ACC112 (cell line): ENCODE measurements at regions not wholly inside any gene's neighbourhood (a gene's known extent, or its start where the extent isn't known, plus 50 kb on each side); places are given as distances from the start of the nearest gene placed in this dataset.
"Not testable (repeated sequence)": the region's sequence is repeated elsewhere in the genome, so short reads cannot be mapped to it uniquely, and the experiment has no call there.

ENCODE experiments used
- H2AFZ ChIP-seq: fragments of 200-600 bp; sonication (generic); one replicate; pipeline ENCODE4 v1.6.0; 2017; ENCODE audit warnings: antibody characterized with exemption, low read length; ENCODE audit not compliant: unreplicated experiment
- H3K27ac ChIP-seq: fragments of 200-600 bp; sonication (generic); 2 replicates; pipeline ENCODE4 v1.5.1; 2014; ENCODE audit warnings: low read depth, mild to moderate bottlenecking, antibody characterized with exemption, low read length, moderate library complexity
- H3K27me3 ChIP-seq: fragments of 200-600 bp; sonication (generic); 2 replicates; pipeline ENCODE4 v1.6.1; 2014; ENCODE audit warnings: mild to moderate bottlenecking, antibody characterized with exemption, low read length, moderate library complexity, mixed read lengths; ENCODE audit not compliant: insufficient read depth
- H3K36me3 ChIP-seq: fragments of 200-600 bp; sonication (generic); 2 replicates; pipeline ENCODE4 v1.6.1; 2016; ENCODE audit warnings: mild to moderate bottlenecking, antibody characterized with exemption, low read length, moderate library complexity, mixed read lengths; ENCODE audit not compliant: insufficient read depth
- H3K4me1 ChIP-seq: fragments of 200-600 bp; sonication (generic); one replicate; pipeline ENCODE4 v1.6.1; 2016; ENCODE audit warnings: low read length, mixed read lengths; ENCODE audit not compliant: insufficient read depth, unreplicated experiment, control insufficient read depth
- H3K4me3 ChIP-seq: fragments of 200-600 bp; sonication (generic); 2 replicates; pipeline ENCODE4 v1.5.1; 2014; ENCODE audit warnings: mild to moderate bottlenecking, low read depth, low read length
- H3K79me2 ChIP-seq: fragments of 200-600 bp; sonication (generic); one replicate; pipeline ENCODE4 v1.6.0; 2016; ENCODE audit warnings: low read length; ENCODE audit not compliant: control insufficient read depth, unreplicated experiment, insufficient read depth

GRCh38 chr21:14903172-14903865, 161.5 kb downstream of the NRIP1 start:
- Histone ChIP-seq H3K79me2 (no peaks in the 10 kb centered on the region), H3K4me1 (peaks cover 22% of the 10 kb centered on the region), H3K4me3 (no peak overlapping the region), H3K27me3 (no peaks in the 10 kb centered on the region), H2AFZ (no peak overlapping the region), H3K36me3 (no peaks in the 10 kb centered on the region), H3K27ac (no peak overlapping the region)

GRCh38 chr21:14901482-14901958, 163.3 kb downstream of the NRIP1 start:
- no peak overlapping the region for H3K27ac ChIP-seq
- H3K27me3 ChIP-seq, result no peaks in the 10 kb centered on the region
- no peaks in the 10 kb centered on the region for H3K36me3 ChIP-seq

GRCh38 chr21:14900611-14901010, 164.2 kb downstream of the NRIP1 start:
- Histone ChIP-seq H3K27ac (peak overlapping the region; percentile 56), H2AFZ (peak overlapping the region; percentile 54), H3K4me3 (peak overlapping the region; percentile 13; the same call in 1 of the 2 replicates), H3K4me1 (peaks cover 22% of the 10 kb centered on the region), H3K36me3 (no peaks in the 10 kb centered on the region), H3K79me2 (no peaks in the 10 kb centered on the region), H3K27me3 (no peaks in the 10 kb centered on the region)

More at GRCh38 chr21:14901482-14901958, 163.3 kb downstream of the NRIP1 start:
- Histone ChIP-seq H3K4me3 (no peak overlapping the region), H2AFZ (no peak overlapping the region), H3K79me2 (no peaks in the 10 kb centered on the region), H3K4me1 (peaks cover 22% of the 10 kb centered on the region)

GRCh38 chr21:14900058-14900457, 164.7 kb downstream of the NRIP1 start:
- peak overlapping the region; percentile 13; the same call in 1 of the 2 replicates for H3K4me3 ChIP-seq
- H3K36me3 ChIP-seq, result no peaks in the 10 kb centered on the region
- peak overlapping the region; percentile 54 for H2AFZ ChIP-seq
- peaks cover 22% of the 10 kb centered on the region for H3K4me1 ChIP-seq
- no peaks in the 10 kb centered on the region for H3K27me3 ChIP-seq
- peak overlapping the region; percentile 56 for H3K27ac ChIP-seq
- H3K79me2 ChIP-seq, result no peaks in the 10 kb centered on the region

- no peaks in the 10 kb centered on the region for H3K27me3 ChIP-seq
- no peaks in the 10 kb centered on the region for H3K79me2 ChIP-seq
- H2AFZ ChIP-seq, result no peak overlapping the region
- no peak overlapping the region for H3K4me3 ChIP-seq
- peaks cover 11% of the 10 kb centered on the region for H3K4me1 ChIP-seq
- H3K36me3 ChIP-seq, result no peaks in the 10 kb centered on the region
- H3K27ac ChIP-seq, result no peak overlapping the region
Observed at GRCh38 chr21:14895792-14896191, 169.0 kb downstream of the NRIP1 start.

GRCh38 chr21:14890141-14890540, 174.7 kb downstream of the NRIP1 start:
- Histone ChIP-seq H3K4me3 (no peak overlapping the region), H3K79me2 (no peaks in the 10 kb centered on the region), H3K27ac (no peak overlapping the region), H3K27me3 (no peaks in the 10 kb centered on the region), H3K36me3 (no peaks in the 10 kb centered on the region), H2AFZ (no peak overlapping the region), H3K4me1 (peaks cover 12% of the 10 kb centered on the region)

- Histone ChIP-seq H3K27ac (peak overlapping the region; percentile 5; the same call in 1 of the 2 replicates), H3K4me3 (no peak overlapping the region), H3K4me1 (peaks cover 12% of the 10 kb centered on the region), H3K36me3 (no peaks in the 10 kb centered on the region), H3K27me3 (no peaks in the 10 kb centered on the region), H2AFZ (no peak overlapping the region), H3K79me2 (no peaks in the 10 kb centered on the region)
Observed at GRCh38 chr21:14889080-14889810, 175.6 kb downstream of the NRIP1 start.

GRCh38 chr21:14888202-14888601, 176.6 kb downstream of the NRIP1 start:
- Histone ChIP-seq H3K36me3 (no peaks in the 10 kb centered on the region), H3K27me3 (no peaks in the 10 kb centered on the region), H3K79me2 (no peaks in the 10 kb centered on the region), H3K4me1 (peaks cover 12% of the 10 kb centered on the region), H2AFZ (no peak overlapping the region), H3K27ac (no peak overlapping the region), H3K4me3 (no peak overlapping the region)

- Histone ChIP-seq H3K27ac (no peak overlapping the region), H3K79me2 (no peaks in the 10 kb centered on the region), H2AFZ (no peak overlapping the region), H3K4me1 (peaks cover 21% of the 10 kb centered on the region), H3K4me3 (no peak overlapping the region), H3K36me3 (no peaks in the 10 kb centered on the region), H3K27me3 (no peaks in the 10 kb centered on the region)
Observed at GRCh38 chr21:14886001-14886400, 178.8 kb downstream of the NRIP1 start.

- H3K4me1 ChIP-seq, result peaks cover 32% of the 10 kb centered on the region
Observed at GRCh38 chr21:14883351-14883750, 181.4 kb downstream of the NRIP1 start.

GRCh38 chr21:14882545-14882944, 182.3 kb downstream of the NRIP1 start:
- not testable (repeated sequence) for H2AFZ ChIP-seq, H3K27me3 ChIP-seq, H3K4me3 ChIP-seq, H3K79me2 ChIP-seq, H3K27ac ChIP-seq, H3K36me3 ChIP-seq
- peaks cover 40% of the 10 kb centered on the region for H3K4me1 ChIP-seq

More at GRCh38 chr21:14883351-14883750, 181.4 kb downstream of the NRIP1 start:
- H3K36me3 ChIP-seq, result no peaks in the 10 kb centered on the region
- no peak overlapping the region for H3K27ac ChIP-seq
- H2AFZ ChIP-seq, result no peak overlapping the region
- no peaks in the 10 kb centered on the region for H3K79me2 ChIP-seq
- no peak overlapping the region for H3K4me3 ChIP-seq
- no peaks in the 10 kb centered on the region for H3K27me3 ChIP-seq
